Suprapubic skin (tissue), 3 donors: ENCODE measurements at regions not wholly inside any gene's neighbourhood (a gene's known extent, or its start where the extent isn't known, plus 50 kb on each side); places are given as distances from the start of the nearest gene placed in this dataset.

Experiments used
- CTCF ChIP-seq, 2 donors: fragments of 200-600 bp in 1 of 2; fragments of 450-650 bp in 1 of 2; sonication (generic) in 1 of 2; IDR thresholded peaks; one replicate each; pipeline ENCODE4 v1.5.1; 2016 to 2019; ENCODE audit warnings: antibody characterized with exemption in 2 of 2, mild to moderate bottlenecking in 1 of 2, moderate library complexity in 1 of 2
- EP300 ChIP-seq: sonication (generic); formaldehyde crosslinking; IDR thresholded peaks from one replicate; pipeline ENCODE4 v1.6.1; 2017; ENCODE audit warnings: antibody characterized with exemption
- POLR2A ChIP-seq, 2 donors: fragments of 450-650 bp; IDR thresholded peaks; one replicate each; pipeline ENCODE4 v1.6.1; 2017; ENCODE audit warnings: antibody characterized with exemption in 2 of 2, mild to moderate bottlenecking in 2 of 2, moderate library complexity in 2 of 2

- TF ChIP-seq CTCF (IDR thresholded peaks at IDR 0.05) (no peak), POLR2A (IDR thresholded peaks at IDR 0.05) (no peak), EP300 (no peak)
Observed at GRCh38 chr20:53778041-53778516, 184.4 kb upstream of the ZNF217 start.
